ENCODE measurements at regions not wholly inside any gene's neighbourhood (a gene's known extent, or its start where the extent isn't known, plus 50 kb on each side); places are given as distances from the start of the nearest gene placed in this dataset.

- Histone ChIP-seq H3K27ac (no peak overlapping the region), H3K4me3 (no peak overlapping the region), H3K27me3 (no peaks in the 10 kb centered on the region), H3K4me1 (peaks cover 0 to 19% (median 13%) of the 10 kb centered on the region in 9 donors), H3K9me3 (peaks cover 0 to 5% (median 0%) of the 10 kb centered on the region in 11 donors), H3K36me3 (no peaks in the 10 kb centered on the region)
- WGBS, 2 donors: 83 to 85% methylated on average over 1 of the region's 1 CpG
- no peak for TF ChIP-seq CTCF (IDR thresholded peaks at IDR 0.05)
- intact Hi-C loops (cut with DNase I): loop anchor here in 1 of 10 donors (10.0 kb wide), 1 partner anchor 143 kb away; no protein-coding TSS in a partner anchor
- DNase-seq (no peak), ATAC-seq (no peak)
Observed at GRCh38 chr3:167162083-167162482, 218.0 kb downstream of the ZBBX start.

- DNase-seq: no peak
- H3K36me3 ChIP-seq: no peaks in the 10 kb centered on the region
- intact Hi-C loops (cut with DNase I): loop anchor here in 1 of 10 donors (10.0 kb wide), 1 partner anchor 144 kb away; no protein-coding TSS in a partner anchor
- peaks cover 0 to 8% (median 3%) of the 10 kb centered on the region in 9 donors for H3K4me1 ChIP-seq
- H3K4me3 ChIP-seq: no peak overlapping the region
- no peaks in the 10 kb centered on the region for H3K27me3 ChIP-seq
- no peak for TF ChIP-seq CTCF (IDR thresholded peaks at IDR 0.05)
- WGBS, 2 donors: 65 to 76% methylated on average over 1 of the region's 1 CpG
- H3K9me3 ChIP-seq: peaks cover 0 to 18% (median 3%) of the 10 kb centered on the region in 11 donors
- H3K27ac ChIP-seq: no peak overlapping the region
- ATAC-seq: no peak
Observed at GRCh38 chr3:167160781-167161180, 219.3 kb downstream of the ZBBX start.

GRCh38 chr3:167151636-167152035, 228.5 kb downstream of the ZBBX start:
- intact Hi-C loops (cut with DNase I): no loop called here
- WGBS, 2 donors: 49 to 80% methylated on average over 2 of the region's 2 CpGs
- ATAC-seq: no peak

GRCh38 chr3:167148136-167148535, 232.0 kb downstream of the ZBBX start:
- WGBS, 2 donors: 79 to 91% methylated on average over 4 of the region's 4 CpGs
- no peaks in the 10 kb centered on the region for H3K27me3 ChIP-seq
- no peak for TF ChIP-seq CTCF (IDR thresholded peaks at IDR 0.05)
- no peaks in the 10 kb centered on the region for H3K9me3 ChIP-seq
- H3K27ac ChIP-seq: no peak overlapping the region
- ATAC-seq: no peak
- no peak overlapping the region for H3K4me3 ChIP-seq
- H3K4me1 ChIP-seq: no peaks in the 10 kb centered on the region
- DNase-seq: no peak
- H3K36me3 ChIP-seq: no peaks in the 10 kb centered on the region
- intact Hi-C loops (cut with DNase I): no loop called here

More at GRCh38 chr3:167151636-167152035, 228.5 kb downstream of the ZBBX start:
- H3K27me3 ChIP-seq: no peaks in the 10 kb centered on the region
- no peak for DNase-seq
- H3K4me1 ChIP-seq: no peaks in the 10 kb centered on the region
- H3K9me3 ChIP-seq: peaks cover 0 to 22% (median 9%) of the 10 kb centered on the region in 11 donors
- H3K4me3 ChIP-seq: no peak overlapping the region
- H3K27ac ChIP-seq: no peak overlapping the region
- H3K36me3 ChIP-seq: no peaks in the 10 kb centered on the region
- peak in 5 of 9 donors; percentile 11 to 51 (median 39) for TF ChIP-seq CTCF (IDR thresholded peaks at IDR 0.05)
